ENCODE measurements at regions not wholly inside any gene's neighbourhood (a gene's known extent, or its start where the extent isn't known, plus 50 kb on each side); places are given as distances from the start of the nearest gene placed in this dataset.
"Not testable (repeated sequence)": the region's sequence is repeated elsewhere in the genome, so short reads cannot be mapped to it uniquely, and the experiment has no call there.

GRCh38 chr9:17888964-17889363 lies 310.1 kb downstream of the SH3GL2 start:
- not testable (repeated sequence) for TF ChIP-seq CTCF, POLR2A, POLR2AphosphoS5 (IDR thresholded peaks at IDR 0.05)

All from prostate gland (tissue), 2 donors.